HL-60/S4 treated with phorbol 12-myristate 13-acetate at 8.2 ng/mL for 4 days and 3 days (cell line): ENCODE measurements at regions not wholly inside any gene's neighbourhood (a gene's known extent, or its start where the extent isn't known, plus 50 kb on each side); places are given as distances from the start of the nearest gene placed in this dataset.

Experiments used
- in situ Hi-C: fragments of 300-500 bp; cut with MboI; formaldehyde crosslinking; loops from 2 replicates; pipeline ENCODE4 v1.15.0; 2022; ENCODE audit warnings: low sequenced_read_pairs

- in situ Hi-C loops = no loop called here
Observed at GRCh38 chr16:54585094-54585997, 298.8 kb upstream of the IRX3 start.

GRCh38 chr16:54584121-54584520 is 297.5 kb upstream of the IRX3 start:
- in situ Hi-C loops = no loop called here

GRCh38 chr16:54582631-54583250 is 296.2 kb upstream of the IRX3 start:
- in situ Hi-C loops = no loop called here

GRCh38 chr16:54579106-54579728 is 292.6 kb upstream of the IRX3 start:
- in situ Hi-C loops = no loop called here

- in situ Hi-C loops = no loop called here
Observed at GRCh38 chr16:54577651-54578128, 291.1 kb upstream of the IRX3 start.

GRCh38 chr16:54576785-54577184 is 290.2 kb upstream of the IRX3 start:
- in situ Hi-C loops = no loop called here

- in situ Hi-C loops = no loop called here
Observed at GRCh38 chr16:54568906-54569807, 282.6 kb upstream of the IRX3 start.

- in situ Hi-C loops = no loop called here
Observed at GRCh38 chr16:54564841-54565240, 278.3 kb upstream of the IRX3 start.

- in situ Hi-C loops = no loop called here
Observed at GRCh38 chr16:54554581-54554980, 268.0 kb upstream of the IRX3 start.

- in situ Hi-C loops = no loop called here
Observed at GRCh38 chr16:54548281-54548680, 261.7 kb upstream of the IRX3 start.

- in situ Hi-C loops = no loop called here
Observed at GRCh38 chr16:54547052-54547451, 260.5 kb upstream of the IRX3 start.

GRCh38 chr16:54546521-54546920 is 259.9 kb upstream of the IRX3 start:
- in situ Hi-C loops = no loop called here

- in situ Hi-C loops = no loop called here
Observed at GRCh38 chr16:54545854-54546511, 259.4 kb upstream of the IRX3 start.

GRCh38 chr16:54544553-54545180 is 258.1 kb upstream of the IRX3 start:
- in situ Hi-C loops = no loop called here

GRCh38 chr16:54542805-54543505 is 256.4 kb upstream of the IRX3 start:
- in situ Hi-C loops = no loop called here

GRCh38 chr16:54540525-54541180 is 254.1 kb upstream of the IRX3 start:
- in situ Hi-C loops = no loop called here

- in situ Hi-C loops = no loop called here
Observed at GRCh38 chr16:54538276-54538675, 251.7 kb upstream of the IRX3 start.

- in situ Hi-C loops = no loop called here
Observed at GRCh38 chr16:54533856-54534490, 247.4 kb upstream of the IRX3 start.
